H1 (cell line): ENCODE measurements at regions not wholly inside any gene's neighbourhood (a gene's known extent, or its start where the extent isn't known, plus 50 kb on each side); places are given as distances from the start of the nearest gene placed in this dataset.

Source experiments
- CTCF ChIA-PET: fragments of 300-600 bp; sonication (Branson Sonifier 250); formaldehyde crosslinking; loops from one replicate; lab custom pipeline; 2021; ENCODE audit not compliant: partially characterized antibody; lab: Charles Lee
- POLR2A ChIA-PET: fragments of 300-600 bp; sonication (Branson Sonifier 250); formaldehyde crosslinking; loops from one replicate; lab custom pipeline; 2021; ENCODE audit warnings: inconsistent platforms; ENCODE audit not compliant: partially characterized antibody; lab: Charles Lee
- DNase-seq, 2 experiments: peaks; one replicate each; pipeline versions ENCODE4 v3.0.0 to v3.0.0-alpha.2; 2010 to 2022; ENCODE audit warnings: low spot score in 2 of 2, low read depth in 1 of 2, mixed read lengths in 1 of 2
- FAIRE-seq: peaks from 2 replicates; lab custom pipeline; 2011; peaks lifted over from hg19 to GRCh38; lab: Jason Lieb, UNC
- H2AFZ ChIP-seq: 2 replicates; pipeline ENCODE4 v1.8.1; 2012; ENCODE audit warnings: low read length, inconsistent platforms
- H2AK5ac ChIP-seq: 2 replicates; pipeline ENCODE4 v1.6.1; 2013; ENCODE audit warnings: low read depth, low read length
- H2BK120ac ChIP-seq: replicated peaks from 2 replicates; pipeline ENCODE3; 2013; ENCODE audit warnings: low read depth, low read length, inconsistent platforms
- H2BK12ac ChIP-seq: 2 replicates; pipeline ENCODE4 v1.6.1; 2013; ENCODE audit warnings: low read depth, low read length
- H2BK15ac ChIP-seq: 2 replicates; pipeline ENCODE4 v1.6.1; 2013; ENCODE audit warnings: low read length
- H2BK20ac ChIP-seq: 2 replicates; pipeline ENCODE4 v1.6.1; 2013; ENCODE audit warnings: low read length
- H2BK5ac ChIP-seq: 2 replicates; pipeline ENCODE4 v1.6.1; 2013; ENCODE audit warnings: low read depth, low read length
- H3K14ac ChIP-seq: 2 replicates; pipeline ENCODE4 v1.6.1; 2013; ENCODE audit warnings: inconsistent platforms; ENCODE audit not compliant: insufficient read length
- H3K18ac ChIP-seq: 2 replicates; pipeline ENCODE4 v1.6.1; 2013; ENCODE audit warnings: low read length; ENCODE audit errors: extremely low read depth
- H3K23ac ChIP-seq: 2 replicates; pipeline ENCODE4 v1.6.1; 2013; ENCODE audit warnings: inconsistent platforms; ENCODE audit not compliant: insufficient read length
- H3K23me2 ChIP-seq: 2 replicates; pipeline ENCODE4 v1.6.1; 2013; ENCODE audit warnings: low read depth, low read length
- H3K27ac ChIP-seq: 2 replicates; pipeline ENCODE4 v1.6.1; 2011; ENCODE audit warnings: low read depth, low read length, inconsistent platforms
- H3K27me3 ChIP-seq, 4 experiments: replicated peaks in 1 of 4; 1 replicate in 1 of 4; 2 replicates in 3 of 4; pipeline versions ENCODE4 v1.6.1 to v1.8.1; 2011 to 2013; ENCODE audit warnings: low read length in 3 of 4, mild to moderate bottlenecking in 3 of 4, inconsistent platforms in 2 of 4, mixed read lengths in 2 of 4, moderate library complexity in 1 of 4; ENCODE audit not compliant: control insufficient read depth in 3 of 4, insufficient read depth in 3 of 4; ENCODE audit errors: extremely low read depth in 1 of 4
- H3K36me3 ChIP-seq, 4 experiments: 2 replicates each; pipeline versions ENCODE4 v1.6.1 to v1.8.1; 2011 to 2013; ENCODE audit warnings: mild to moderate bottlenecking in 4 of 4, low read length in 3 of 4, moderate library complexity in 2 of 4, control low read depth in 1 of 4, inconsistent platforms in 1 of 4; ENCODE audit not compliant: insufficient read depth in 4 of 4, control insufficient read depth in 2 of 4
- H3K4ac ChIP-seq: replicated peaks from 2 replicates; pipeline ENCODE3; 2013; ENCODE audit warnings: low read length, low read depth, mixed read lengths, inconsistent platforms; ENCODE audit not compliant: insufficient read length
- H3K4me1 ChIP-seq, 4 experiments: replicated peaks in 1 of 4; 1 replicate in 1 of 4; 2 replicates in 3 of 4; pipeline versions ENCODE4 v1.6.1 to v1.8.1; 2011 to 2013; ENCODE audit warnings: low read length in 3 of 4, inconsistent platforms in 2 of 4, mixed read lengths in 1 of 4; ENCODE audit not compliant: insufficient read depth in 4 of 4, control insufficient read depth in 3 of 4
- H3K4me2 ChIP-seq, 2 experiments: 2 replicates each; pipeline versions ENCODE4 v1.6.1 to v1.8.1; 2011 to 2013; ENCODE audit warnings: low read depth in 2 of 2, low read length in 2 of 2, control low read depth in 1 of 2, inconsistent platforms in 1 of 2, mild to moderate bottlenecking in 1 of 2; ENCODE audit not compliant: insufficient read depth in 1 of 2
- H3K4me3 ChIP-seq, 4 experiments: fragments of 200-600, 300-600 bp in 1 of 4; sonication (generic), shearing (Covaris generic), sonication (Bioruptor Twin) in 1 of 4; 2 replicates each; pipeline versions ENCODE4 v1.5.1 to v1.8.1; 2011 to 2016; ENCODE audit warnings: low read length in 4 of 4, low read depth in 3 of 4, control low read depth in 2 of 4, inconsistent platforms in 2 of 4, mild to moderate bottlenecking in 2 of 4, mixed read lengths in 1 of 4, moderate library complexity in 1 of 4; ENCODE audit not compliant: insufficient read depth in 2 of 4; ENCODE audit errors: extremely low read depth in 1 of 4
- H3K56ac ChIP-seq: replicated peaks from 2 replicates; pipeline ENCODE3; 2013; ENCODE audit warnings: low read depth, mild to moderate bottlenecking, mixed read lengths, low read length, inconsistent platforms; ENCODE audit not compliant: insufficient read length
- H3K79me1 ChIP-seq: 2 replicates; pipeline ENCODE4 v1.6.1; 2013; ENCODE audit warnings: low read depth, low read length, control low read depth
- H3K79me2 ChIP-seq, 2 experiments: 2 replicates each; pipeline versions ENCODE4 v1.6.1 to v1.8.1; 2012 to 2013; ENCODE audit warnings: low read length in 2 of 2, mild to moderate bottlenecking in 2 of 2, inconsistent platforms in 1 of 2; ENCODE audit not compliant: insufficient read depth in 2 of 2, control insufficient read depth in 1 of 2
- H3K9ac ChIP-seq, 4 experiments: replicated peaks in 1 of 4; 1 replicate in 1 of 4; 2 replicates in 3 of 4; pipeline versions ENCODE4 v1.6.1 to v1.8.1; 2011 to 2013; ENCODE audit warnings: low read depth in 3 of 4, low read length in 3 of 4, control low read depth in 2 of 4, mild to moderate bottlenecking in 2 of 4, moderate library complexity in 2 of 4, inconsistent platforms in 1 of 4; ENCODE audit errors: extremely low read depth in 1 of 4
- H3K9me3 ChIP-seq, 2 experiments: 2 replicates each; pipeline versions ENCODE4 v1.6.1 to v1.8.1; 2012 to 2013; ENCODE audit warnings: mild to moderate bottlenecking in 2 of 2, moderate library complexity in 2 of 2, control low read depth in 1 of 2, inconsistent platforms in 1 of 2, low read depth in 1 of 2, low read length in 1 of 2, mixed read lengths in 1 of 2; ENCODE audit not compliant: insufficient read depth in 2 of 2
- H4K20me1 ChIP-seq, 2 experiments: replicated peaks in 1 of 2; 2 replicates each; pipeline versions ENCODE3 to v1.8.1; 2011 to 2013; ENCODE audit warnings: inconsistent platforms in 2 of 2, low read length in 2 of 2, mild to moderate bottlenecking in 1 of 2; ENCODE audit not compliant: insufficient read depth in 2 of 2, control insufficient read depth in 1 of 2
- H4K5ac ChIP-seq: 2 replicates; pipeline ENCODE4 v1.6.1; 2013; ENCODE audit warnings: low read length, low read depth, mixed read lengths, inconsistent platforms; ENCODE audit not compliant: insufficient read length
- H4K8ac ChIP-seq: 2 replicates; pipeline ENCODE4 v1.8.0; 2013; ENCODE audit warnings: mild to moderate bottlenecking, moderate library complexity, low read length, inconsistent platforms; ENCODE audit not compliant: insufficient read depth; ENCODE audit errors: extremely low read depth
- H4K91ac ChIP-seq: replicated peaks from 2 replicates; pipeline ENCODE3; 2013; ENCODE audit warnings: low read length, mixed read lengths, inconsistent platforms; ENCODE audit not compliant: insufficient read length
- ASH2L ChIP-seq: fragments of 200-600, 300-600 bp; sonication (generic); IDR thresholded peaks from one replicate; pipeline ENCODE4 v1.7.1; 2017; ENCODE audit warnings: low read length
- ATF2 ChIP-seq: IDR thresholded peaks from 2 replicates; pipeline ENCODE4 v1.6.1; 2012; ENCODE audit warnings: low read length, inconsistent platforms
- ATF3 ChIP-seq: IDR thresholded peaks from 2 replicates; pipeline ENCODE4 v1.6.1; 2011; ENCODE audit warnings: low read depth, mild to moderate bottlenecking, low read length; ENCODE audit not compliant: insufficient read depth
- CHD2 ChIP-seq: IDR thresholded peaks from 2 replicates; pipeline ENCODE4 v1.6.1; 2012; ENCODE audit warnings: low read length, improper control_type of control experiment
- JUN ChIP-seq: IDR thresholded peaks from 2 replicates; pipeline ENCODE4 v1.6.1; 2011; ENCODE audit warnings: low read depth, mild to moderate bottlenecking, improper control_type of control experiment, low read length
- KDM4A ChIP-seq: IDR thresholded peaks from one replicate; pipeline ENCODE4 v1.7.1; 2012; ENCODE audit warnings: low read depth, mild to moderate bottlenecking, moderate library complexity, low read length, inconsistent platforms; ENCODE audit not compliant: severe bottlenecking
- KDM5A ChIP-seq: fragments of 200-600 bp; IDR thresholded peaks from 2 replicates; pipeline ENCODE4 v1.7.1; 2012; ENCODE audit warnings: mild to moderate bottlenecking, low read length, inconsistent platforms, mixed read lengths
- MAX ChIP-seq: IDR thresholded peaks from 2 replicates; pipeline ENCODE4 v1.6.1; 2012; ENCODE audit warnings: inconsistent platforms
- TBP ChIP-seq: IDR thresholded peaks from 2 replicates; pipeline ENCODE4 v1.6.1; 2011; ENCODE audit warnings: low read depth, low read length, improper control_type of control experiment
- TEAD4 ChIP-seq: IDR thresholded peaks from 2 replicates; pipeline ENCODE4 v1.6.1; 2012; ENCODE audit warnings: low read depth, low read length, inconsistent platforms, mixed read lengths
- WGBS, 2 experiments: shearing (Covaris generic) in 1 of 2; methylation state at CpG; one replicate each; pipeline versions ENCODE4 v1.1.6 to v1.1.7; 2013 to 2015; ENCODE audit warnings: low lambda C conversion rate in 2 of 2, mixed read lengths in 2 of 2, inconsistent platforms in 1 of 2, low coverage in 1 of 2, missing lambda C conversion rate in 1 of 2; ENCODE audit not compliant: insufficient replicate concordance in 2 of 2, insufficient coverage in 1 of 2, insufficient read length in 1 of 2; ENCODE audit errors: extremely low coverage in 1 of 2, missing lambda C conversion rate in 1 of 2; 5-methylcytosine and 5-hydroxymethylcytosine counted together

GRCh38 chr11:39149214-39149613 is 2310.2 kb downstream of the LRRC4C start:
- Histone ChIP-seq H3K14ac (no peak overlapping the region), H2AK5ac (no peak overlapping the region), H2AFZ (no peak overlapping the region), H3K79me2 (no peaks in the 10 kb centered on the region), H3K4me3 (no peak overlapping the region), H3K23ac (no peak overlapping the region), H3K23me2 (no peaks in the 10 kb centered on the region), H3K56ac (no peak overlapping the region), H2BK20ac (no peak overlapping the region), H2BK5ac (no peak overlapping the region), H3K27me3 (no peaks in the 10 kb centered on the region), H3K9me3 (no peaks in the 10 kb centered on the region), H3K18ac (no peak overlapping the region), H3K4ac (no peak overlapping the region), H3K4me2 (no peak overlapping the region), H4K5ac (no peak overlapping the region)
- FAIRE-seq (no peak), DNase-seq (no peak)
- CTCF ChIA-PET = no interaction called here
- WGBS, 2 experiments = 67% methylated on average over 1 of the region's 1 CpG; no CpG with 5 or more reads in 1 of the 2 experiments
- TF ChIP-seq MAX (no peak), CHD2 (no peak), ATF3 (no peak), ATF2 (no peak), KDM4A (no peak), ASH2L (no peak), KDM5A (no peak), JUN (no peak), TBP (no peak), TEAD4 (no peak)
- TF ChIP-seq, all 59 proteins: peak for 0
- no peak overlapping the region for H3K27ac ChIP-seq
- no peaks in the 10 kb centered on the region for H3K79me1 ChIP-seq
- no peak overlapping the region for H2BK12ac ChIP-seq
- H3K36me3 ChIP-seq = no peaks in the 10 kb centered on the region
- no peak overlapping the region for H3K9ac ChIP-seq
- H3K4me1 ChIP-seq = no peaks in the 10 kb centered on the region
- no peak overlapping the region for H2BK120ac ChIP-seq
- POLR2A ChIA-PET = no interaction called here
- H4K20me1 ChIP-seq = no peaks in the 10 kb centered on the region
- H4K91ac ChIP-seq = no peak overlapping the region
- H4K8ac ChIP-seq = no peak overlapping the region
- no peak overlapping the region for H2BK15ac ChIP-seq
